PC-9 (cell line): ENCODE measurements at regions not wholly inside any gene's neighbourhood (a gene's known extent, or its start where the extent isn't known, plus 50 kb on each side); places are given as distances from the start of the nearest gene placed in this dataset.

Experiments
- CTCF ChIP-seq: fragments of 200-600 bp; sonication (generic); conservative IDR thresholded peaks from 2 replicates; pipeline ENCODE4 v1.6.1; 2017; ENCODE audit warnings: mixed run types, antibody characterized with exemption, mild to moderate bottlenecking, moderate library complexity
- EZH2 ChIP-seq: fragments of 200-600 bp; sonication (generic); IDR thresholded peaks from 2 replicates; pipeline ENCODE4 v1.8.0; 2017; ENCODE audit warnings: antibody characterized with exemption, low read depth

DNA sequence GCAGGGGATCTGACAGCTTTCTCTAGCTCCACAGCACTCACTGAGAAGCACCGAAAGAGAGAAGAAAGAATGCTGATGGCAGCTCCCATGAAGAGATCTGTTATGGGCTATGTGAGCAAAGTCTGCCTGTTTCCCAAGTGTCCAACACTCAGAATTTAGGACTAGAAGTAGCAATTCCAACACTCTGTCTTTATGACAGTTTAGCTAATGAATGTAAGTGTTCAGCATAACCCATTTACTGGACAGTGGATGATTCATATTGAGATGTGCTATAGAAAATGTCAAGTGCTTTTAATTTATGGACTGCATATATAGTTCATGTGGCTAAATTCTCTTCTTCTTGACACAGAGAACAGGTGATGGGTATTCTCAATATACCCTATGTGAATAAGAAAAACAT is 683.1 kb upstream of the ZNF608 start:
- TF ChIP-seq CTCF, result no peak
- no peak for TF ChIP-seq EZH2
